ENCODE measurements at regions not wholly inside any gene's neighbourhood (a gene's known extent, or its start where the extent isn't known, plus 50 kb on each side); places are given as distances from the start of the nearest gene placed in this dataset.

DNA sequence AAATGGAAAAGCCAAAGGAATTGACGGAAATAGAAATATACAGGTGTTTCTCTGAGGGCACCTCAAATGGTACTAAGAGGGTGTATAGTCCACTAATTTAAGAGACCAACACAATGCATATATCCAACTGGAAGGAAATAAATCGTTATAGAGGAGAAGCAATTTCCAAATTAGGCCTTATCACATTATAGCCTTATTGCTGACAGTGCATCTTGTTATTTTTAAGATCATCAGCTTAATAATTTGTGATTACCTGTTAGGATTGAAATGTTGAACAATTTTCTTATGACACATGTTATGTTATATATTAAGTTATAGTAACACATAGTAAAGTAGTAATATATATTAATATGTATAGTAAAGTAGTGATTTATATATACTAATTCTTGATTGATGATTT, 915.7 kb upstream of the PCDH9 start:
- no peak for TF ChIP-seq FOXP2 (optimal IDR thresholded peaks at IDR 0.05; ENCODE audit: control extremely low read depth, extremely low read length, insufficient read depth)
- no peak for TF ChIP-seq POLR2AphosphoS5 (IDR thresholded peaks at IDR 0.05; ENCODE audit: borderline replicate concordance, low read depth, low read length)
- no peak for TF ChIP-seq EZH2 (IDR thresholded peaks at IDR 0.05)

All from SK-N-MC (cell line).